Panc1 (cell line): ENCODE measurements at regions not wholly inside any gene's neighbourhood (a gene's known extent, or its start where the extent isn't known, plus 50 kb on each side); places are given as distances from the start of the nearest gene placed in this dataset.
"Not testable (repeated sequence)": the region's sequence is repeated elsewhere in the genome, so short reads cannot be mapped to it uniquely, and the experiment has no call there.

Experiments
- ATAC-seq: fragments of 200-7000 bp; cut with Tn5 transposase; 2 replicates; pipeline ENCODE4 v1.9.1; 2020; ENCODE audit warnings: mild to moderate bottlenecking, moderate library complexity
- BruUV-seq: library from RNA; stranded (reverse); fragments of 400-500 nt; replicated peaks from 2 replicates; lab custom pipeline; 2021; lab: Mats Ljungman, UMichigan
- CTCF ChIA-PET: fragments of 300-600 bp; sonication (Branson Sonifier 250); formaldehyde crosslinking; loops from one replicate; lab custom pipeline; 2022; ENCODE audit warnings: antibody characterized with exemption; lab: Charles Lee
- POLR2A ChIA-PET: fragments of 300-600 bp; sonication (Branson Sonifier 250); formaldehyde crosslinking; loops from one replicate; lab custom pipeline; 2022; ENCODE audit warnings: antibody characterized with exemption; lab: Charles Lee
- DNase-seq: peaks from one replicate; pipeline ENCODE4 v3.0.0-alpha.2; 2010; ENCODE audit warnings: low read depth, low spot score
- H3K27ac ChIP-seq: 2 replicates; pipeline ENCODE4 v1.5.1; 2011; ENCODE audit warnings: mild to moderate bottlenecking, low read length, inconsistent platforms
- H3K27me3 ChIP-seq: fragments of 200-500 bp; sonication (Bioruptor generic); 2 replicates; pipeline ENCODE4 v1.6.0; 2014; ENCODE audit warnings: low read length, inconsistent platforms; ENCODE audit not compliant: control insufficient read depth, insufficient read depth
- H3K36me3 ChIP-seq: fragments of 200-500 bp; sonication (Bioruptor generic); 2 replicates; pipeline ENCODE4 v1.5.1; 2014; ENCODE audit warnings: inconsistent platforms, mild to moderate bottlenecking, low read length, moderate library complexity; ENCODE audit not compliant: control insufficient read depth, insufficient read depth
- H3K4me1 ChIP-seq: 2 replicates; pipeline ENCODE4 v1.5.1; 2011; ENCODE audit warnings: inconsistent platforms, mild to moderate bottlenecking, low read length, moderate library complexity; ENCODE audit not compliant: control insufficient read depth, insufficient read depth
- H3K4me3 ChIP-seq, 2 experiments: 2 replicates each; pipeline ENCODE4 v1.5.1; 2011 to 2012; ENCODE audit warnings: low read depth in 2 of 2, low read length in 2 of 2, mild to moderate bottlenecking in 2 of 2, inconsistent platforms in 1 of 2, moderate library complexity in 1 of 2
- H3K9me3 ChIP-seq: fragments of 200-500 bp; sonication (Bioruptor generic); 2 replicates; pipeline ENCODE4 v1.5.1; 2014; ENCODE audit warnings: low read depth, mild to moderate bottlenecking, inconsistent platforms, low read length, moderate library complexity; ENCODE audit not compliant: control insufficient read depth, insufficient read depth
- CTCF ChIP-seq: fragments of 450-650 bp; IDR thresholded peaks from 2 replicates; pipeline ENCODE4 v1.5.1; 2017; ENCODE audit warnings: mild to moderate bottlenecking
- POLR2AphosphoS5 ChIP-seq: IDR thresholded peaks from 2 replicates; pipeline ENCODE4 v1.6.1; 2012; ENCODE audit warnings: mild to moderate bottlenecking, low read depth, low read length, moderate library complexity
- SIN3A ChIP-seq: IDR thresholded peaks from 2 replicates; pipeline ENCODE4 v1.6.1; 2012; ENCODE audit warnings: low read depth, mild to moderate bottlenecking, low read length, moderate library complexity, borderline replicate concordance; ENCODE audit not compliant: insufficient read depth
- TCF7L2 ChIP-seq: IDR thresholded peaks from 2 replicates; pipeline ENCODE4 v1.6.1; 2011; ENCODE audit warnings: mild to moderate bottlenecking, low read depth, low read length, inconsistent platforms
- in situ Hi-C: cut with HindIII; loops from 2 replicates; pipeline ENCODE4 v1.10.0; 2016; ENCODE audit warnings: low sequenced_read_pairs, low pct_unique_long_range_greater_than_20kb
- intact Hi-C: fragments of 100-400 bp; cut with micrococcal nuclease; formaldehyde crosslinking; loops from one replicate; pipeline ENCODE4 v1.10.0; 2022; ENCODE audit not compliant: unreplicated experiment
- TF ChIP-seq, protein P1 (sequence below), 2 experiments: IDR thresholded peaks; 2 replicates each; pipeline ENCODE4 v1.6.1; 2011 to 2012; ENCODE audit warnings: low read depth in 2 of 2, control low read depth in 1 of 2, low read length in 1 of 2, mild to moderate bottlenecking in 1 of 2, moderate library complexity in 1 of 2; ENCODE audit not compliant: insufficient read depth in 1 of 2

DNA sequence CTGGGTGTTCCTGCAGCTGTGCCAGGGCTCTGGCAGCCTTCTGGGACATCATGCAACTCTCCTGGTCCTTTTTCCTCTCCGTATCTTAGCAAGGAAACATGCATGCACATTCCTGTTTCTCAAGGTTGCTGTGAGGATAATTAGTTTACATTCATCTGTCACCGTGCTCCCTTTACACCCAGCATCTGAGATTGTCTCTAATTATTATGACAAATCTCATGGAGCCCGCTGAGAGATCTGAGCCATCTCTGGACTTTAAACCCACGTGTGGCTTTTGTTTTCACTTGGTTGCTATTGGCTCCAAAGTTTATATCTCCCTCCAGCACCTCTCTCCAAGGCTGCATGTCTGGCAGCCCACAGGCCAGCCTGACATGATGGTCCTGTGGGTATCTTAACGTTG is 167.6 kb downstream of the UNC5CL start:
- intact Hi-C loops (no loop called here), in situ Hi-C loops (no loop called here)
- ATAC-seq = no peak
- no peak for DNase-seq
- no TSS peak for BruUV-seq
- CTCF ChIA-PET = no interaction called here
- H3K36me3 ChIP-seq = no peaks in the 10 kb centered on the region
- no peaks in the 10 kb centered on the region; the same call in 1 of the 2 replicates for H3K27me3 ChIP-seq
- TF ChIP-seq POLR2AphosphoS5 = no peak
- TF ChIP-seq, protein P1, sequence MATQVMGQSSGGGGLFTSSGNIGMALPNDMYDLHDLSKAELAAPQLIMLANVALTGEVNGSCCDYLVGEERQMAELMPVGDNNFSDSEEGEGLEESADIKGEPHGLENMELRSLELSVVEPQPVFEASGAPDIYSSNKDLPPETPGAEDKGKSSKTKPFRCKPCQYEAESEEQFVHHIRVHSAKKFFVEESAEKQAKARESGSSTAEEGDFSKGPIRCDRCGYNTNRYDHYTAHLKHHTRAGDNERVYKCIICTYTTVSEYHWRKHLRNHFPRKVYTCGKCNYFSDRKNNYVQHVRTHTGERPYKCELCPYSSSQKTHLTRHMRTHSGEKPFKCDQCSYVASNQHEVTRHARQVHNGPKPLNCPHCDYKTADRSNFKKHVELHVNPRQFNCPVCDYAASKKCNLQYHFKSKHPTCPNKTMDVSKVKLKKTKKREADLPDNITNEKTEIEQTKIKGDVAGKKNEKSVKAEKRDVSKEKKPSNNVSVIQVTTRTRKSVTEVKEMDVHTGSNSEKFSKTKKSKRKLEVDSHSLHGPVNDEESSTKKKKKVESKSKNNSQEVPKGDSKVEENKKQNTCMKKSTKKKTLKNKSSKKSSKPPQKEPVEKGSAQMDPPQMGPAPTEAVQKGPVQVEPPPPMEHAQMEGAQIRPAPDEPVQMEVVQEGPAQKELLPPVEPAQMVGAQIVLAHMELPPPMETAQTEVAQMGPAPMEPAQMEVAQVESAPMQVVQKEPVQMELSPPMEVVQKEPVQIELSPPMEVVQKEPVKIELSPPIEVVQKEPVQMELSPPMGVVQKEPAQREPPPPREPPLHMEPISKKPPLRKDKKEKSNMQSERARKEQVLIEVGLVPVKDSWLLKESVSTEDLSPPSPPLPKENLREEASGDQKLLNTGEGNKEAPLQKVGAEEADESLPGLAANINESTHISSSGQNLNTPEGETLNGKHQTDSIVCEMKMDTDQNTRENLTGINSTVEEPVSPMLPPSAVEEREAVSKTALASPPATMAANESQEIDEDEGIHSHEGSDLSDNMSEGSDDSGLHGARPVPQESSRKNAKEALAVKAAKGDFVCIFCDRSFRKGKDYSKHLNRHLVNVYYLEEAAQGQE (IDR thresholded peaks at IDR 0.05; ENCODE audit: insufficient read depth in 1 of 2, low read depth in 2 of 2, low read length in 1 of 2) = no peak
- TF ChIP-seq SIN3A = no peak
- TF ChIP-seq CTCF = no peak
- no peak for TF ChIP-seq TCF7L2
- POLR2A ChIA-PET = no interaction called here
- no peaks in the 10 kb centered on the region for H3K4me1 ChIP-seq
- no peak overlapping the region for H3K4me3 ChIP-seq
- no peak overlapping the region; the same call in 1 of the 2 replicates for H3K27ac ChIP-seq
- H3K9me3 ChIP-seq = no peaks in the 10 kb centered on the region

GRCh38 chr6:40868089-40868865 is 170.7 kb downstream of the UNC5CL start:
- in situ Hi-C loops, H3K9me3 ChIP-seq, BruUV-seq, H3K36me3 ChIP-seq, H3K4me3 ChIP-seq, H3K27ac ChIP-seq, H3K27me3 ChIP-seq, DNase-seq, ATAC-seq, CTCF ChIA-PET, intact Hi-C loops, H3K4me1 ChIP-seq, POLR2A ChIA-PET: not testable (repeated sequence)

GRCh38 chr6:40867527-40867926 is 171.5 kb downstream of the UNC5CL start:
- DNase-seq, H3K4me1 ChIP-seq, intact Hi-C loops, H3K9me3 ChIP-seq, H3K27ac ChIP-seq, CTCF ChIA-PET, H3K36me3 ChIP-seq, in situ Hi-C loops, H3K4me3 ChIP-seq, H3K27me3 ChIP-seq, BruUV-seq, POLR2A ChIA-PET, ATAC-seq: not testable (repeated sequence)

- CTCF ChIA-PET, H3K9me3 ChIP-seq, DNase-seq, H3K27me3 ChIP-seq, BruUV-seq, intact Hi-C loops, H3K27ac ChIP-seq, H3K36me3 ChIP-seq, H3K4me1 ChIP-seq, in situ Hi-C loops, ATAC-seq, H3K4me3 ChIP-seq: not testable (repeated sequence)
- POLR2A ChIA-PET = interaction anchor here (0.6 kb wide), 1 partner anchor 1538 kb away, joined by 4 read pairs; no protein-coding TSS in a partner anchor
Measured at GRCh38 chr6:40865259-40865658, 173.8 kb downstream of the UNC5CL start.
